Ishikawa (cell line): ENCODE measurements at regions not wholly inside any gene's neighbourhood (a gene's known extent, or its start where the extent isn't known, plus 50 kb on each side); places are given as distances from the start of the nearest gene placed in this dataset.

ENCODE experiments used
- CEBPB ChIP-seq: IDR thresholded peaks from 2 replicates; pipeline ENCODE4 v1.6.1; 2012
- EP300 ChIP-seq: IDR thresholded peaks from 2 replicates; pipeline ENCODE4 v1.6.1; 2012; ENCODE audit warnings: borderline replicate concordance
- FOXM1 ChIP-seq: IDR thresholded peaks from 2 replicates; pipeline ENCODE4 v1.6.1; 2012; ENCODE audit warnings: low read depth, borderline replicate concordance
- TAF1 ChIP-seq: IDR thresholded peaks from 2 replicates; pipeline ENCODE4 v1.6.1; 2012; ENCODE audit warnings: low read depth, mild to moderate bottlenecking
- TCF12 ChIP-seq: IDR thresholded peaks from 2 replicates; pipeline ENCODE4 v1.6.1; 2012; ENCODE audit warnings: low read depth
- TF ChIP-seq, protein P1 (sequence below): IDR thresholded peaks from 2 replicates; pipeline ENCODE4 v1.6.1; 2012
- TF ChIP-seq, protein P2 (sequence below): IDR thresholded peaks from 2 replicates; pipeline ENCODE4 v1.6.1; 2012; ENCODE audit warnings: low read depth, mild to moderate bottlenecking

DNA sequence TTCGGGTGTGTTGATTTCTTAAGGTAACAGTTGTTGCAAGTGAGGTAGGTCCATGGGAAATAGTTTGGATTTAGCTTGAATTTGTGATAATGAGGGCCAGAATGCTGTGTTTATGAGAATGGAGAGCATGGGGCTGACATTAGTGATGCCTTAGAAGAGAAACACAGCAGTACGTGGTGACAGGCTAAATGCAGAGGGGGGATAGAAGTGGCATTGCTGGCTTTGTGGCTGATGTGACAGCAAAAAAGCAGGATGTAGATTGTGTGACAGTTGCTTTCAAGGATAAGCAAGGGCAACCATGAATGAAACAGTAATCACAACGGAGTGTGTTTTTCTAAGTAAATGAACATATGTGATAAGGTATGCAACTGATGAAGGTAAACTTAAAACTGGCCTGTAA lies 103.4 kb upstream of the SGCD start:
- TF ChIP-seq EP300: no peak
- TF ChIP-seq TCF12: no peak
- TF ChIP-seq FOXM1: no peak
- no peak for TF ChIP-seq TAF1
- TF ChIP-seq, protein P1, sequence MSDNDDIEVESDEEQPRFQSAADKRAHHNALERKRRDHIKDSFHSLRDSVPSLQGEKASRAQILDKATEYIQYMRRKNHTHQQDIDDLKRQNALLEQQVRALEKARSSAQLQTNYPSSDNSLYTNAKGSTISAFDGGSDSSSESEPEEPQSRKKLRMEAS: no peak
- no peak for TF ChIP-seq CEBPB
- TF ChIP-seq, protein P2, sequence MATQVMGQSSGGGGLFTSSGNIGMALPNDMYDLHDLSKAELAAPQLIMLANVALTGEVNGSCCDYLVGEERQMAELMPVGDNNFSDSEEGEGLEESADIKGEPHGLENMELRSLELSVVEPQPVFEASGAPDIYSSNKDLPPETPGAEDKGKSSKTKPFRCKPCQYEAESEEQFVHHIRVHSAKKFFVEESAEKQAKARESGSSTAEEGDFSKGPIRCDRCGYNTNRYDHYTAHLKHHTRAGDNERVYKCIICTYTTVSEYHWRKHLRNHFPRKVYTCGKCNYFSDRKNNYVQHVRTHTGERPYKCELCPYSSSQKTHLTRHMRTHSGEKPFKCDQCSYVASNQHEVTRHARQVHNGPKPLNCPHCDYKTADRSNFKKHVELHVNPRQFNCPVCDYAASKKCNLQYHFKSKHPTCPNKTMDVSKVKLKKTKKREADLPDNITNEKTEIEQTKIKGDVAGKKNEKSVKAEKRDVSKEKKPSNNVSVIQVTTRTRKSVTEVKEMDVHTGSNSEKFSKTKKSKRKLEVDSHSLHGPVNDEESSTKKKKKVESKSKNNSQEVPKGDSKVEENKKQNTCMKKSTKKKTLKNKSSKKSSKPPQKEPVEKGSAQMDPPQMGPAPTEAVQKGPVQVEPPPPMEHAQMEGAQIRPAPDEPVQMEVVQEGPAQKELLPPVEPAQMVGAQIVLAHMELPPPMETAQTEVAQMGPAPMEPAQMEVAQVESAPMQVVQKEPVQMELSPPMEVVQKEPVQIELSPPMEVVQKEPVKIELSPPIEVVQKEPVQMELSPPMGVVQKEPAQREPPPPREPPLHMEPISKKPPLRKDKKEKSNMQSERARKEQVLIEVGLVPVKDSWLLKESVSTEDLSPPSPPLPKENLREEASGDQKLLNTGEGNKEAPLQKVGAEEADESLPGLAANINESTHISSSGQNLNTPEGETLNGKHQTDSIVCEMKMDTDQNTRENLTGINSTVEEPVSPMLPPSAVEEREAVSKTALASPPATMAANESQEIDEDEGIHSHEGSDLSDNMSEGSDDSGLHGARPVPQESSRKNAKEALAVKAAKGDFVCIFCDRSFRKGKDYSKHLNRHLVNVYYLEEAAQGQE: no peak
